Adrenal gland (tissue), 5 donors: ENCODE measurements at regions not wholly inside any gene's neighbourhood (a gene's known extent, or its start where the extent isn't known, plus 50 kb on each side); places are given as distances from the start of the nearest gene placed in this dataset.

Experiments used
- POLR2A ChIP-seq, 2 donors: fragments of 450-650 bp; IDR thresholded peaks; one replicate each; pipeline ENCODE4 v1.6.1; 2017; ENCODE audit warnings: antibody characterized with exemption in 2 of 2, mild to moderate bottlenecking in 2 of 2, moderate library complexity in 1 of 2
- TF ChIP-seq, protein P1 (sequence below), 6 experiments: fragments of 450-650 bp in 4 of 6; fragments of 200-600 bp in 2 of 6; sonication (generic) in 1 of 6; IDR thresholded peaks; 1 replicate in 5 of 6; 2 replicates in 1 of 6; pipeline versions ENCODE4 v1.5.1 to v1.8.0; 2016 to 2021; ENCODE audit warnings: antibody characterized with exemption in 6 of 6, mild to moderate bottlenecking in 2 of 6, moderate library complexity in 1 of 6
- donor health status: DM: no; HTN: no; CAD: no.

DNA sequence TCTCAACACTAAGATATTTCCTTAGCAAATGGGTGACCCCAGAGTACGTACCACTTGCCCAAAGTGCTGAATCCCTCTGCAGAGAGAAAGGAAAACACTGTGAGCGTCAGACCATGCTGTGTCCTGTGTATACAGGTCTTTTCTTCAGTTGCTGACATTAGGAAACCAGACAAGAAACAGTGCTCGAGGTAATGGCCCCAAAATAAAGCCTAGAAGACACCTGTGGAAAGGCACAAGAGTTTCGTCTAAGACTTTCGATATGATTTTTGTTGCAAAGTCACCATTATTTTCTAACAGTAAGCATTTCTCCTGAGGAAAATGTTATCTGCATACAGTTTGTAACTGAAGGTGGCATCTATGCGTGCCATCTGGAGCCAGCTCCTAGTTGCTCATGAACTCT, 62.0 kb upstream of the SIMC1 start:
- TF ChIP-seq POLR2A (IDR thresholded peaks at IDR 0.05) = no peak
- TF ChIP-seq, protein P1, sequence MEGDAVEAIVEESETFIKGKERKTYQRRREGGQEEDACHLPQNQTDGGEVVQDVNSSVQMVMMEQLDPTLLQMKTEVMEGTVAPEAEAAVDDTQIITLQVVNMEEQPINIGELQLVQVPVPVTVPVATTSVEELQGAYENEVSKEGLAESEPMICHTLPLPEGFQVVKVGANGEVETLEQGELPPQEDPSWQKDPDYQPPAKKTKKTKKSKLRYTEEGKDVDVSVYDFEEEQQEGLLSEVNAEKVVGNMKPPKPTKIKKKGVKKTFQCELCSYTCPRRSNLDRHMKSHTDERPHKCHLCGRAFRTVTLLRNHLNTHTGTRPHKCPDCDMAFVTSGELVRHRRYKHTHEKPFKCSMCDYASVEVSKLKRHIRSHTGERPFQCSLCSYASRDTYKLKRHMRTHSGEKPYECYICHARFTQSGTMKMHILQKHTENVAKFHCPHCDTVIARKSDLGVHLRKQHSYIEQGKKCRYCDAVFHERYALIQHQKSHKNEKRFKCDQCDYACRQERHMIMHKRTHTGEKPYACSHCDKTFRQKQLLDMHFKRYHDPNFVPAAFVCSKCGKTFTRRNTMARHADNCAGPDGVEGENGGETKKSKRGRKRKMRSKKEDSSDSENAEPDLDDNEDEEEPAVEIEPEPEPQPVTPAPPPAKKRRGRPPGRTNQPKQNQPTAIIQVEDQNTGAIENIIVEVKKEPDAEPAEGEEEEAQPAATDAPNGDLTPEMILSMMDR (IDR thresholded peaks at IDR 0.05) = no peak
